Ovary (tissue), 3 donors: ENCODE measurements at regions not wholly inside any gene's neighbourhood (a gene's known extent, or its start where the extent isn't known, plus 50 kb on each side); places are given as distances from the start of the nearest gene placed in this dataset.

Source experiments
- EP300 ChIP-seq: sonication (generic); formaldehyde crosslinking; IDR thresholded peaks from one replicate; pipeline ENCODE4 v1.6.1; 2017; ENCODE audit warnings: antibody characterized with exemption
- POLR2A ChIP-seq: fragments of 450-650 bp; IDR thresholded peaks from one replicate; pipeline ENCODE4 v1.6.1; 2017; ENCODE audit warnings: antibody characterized with exemption, mild to moderate bottlenecking, moderate library complexity
- TF ChIP-seq, protein P1 (sequence below), 3 donors: fragments of 450-650 bp in 2 of 3; fragments of 200-600 bp in 1 of 3; IDR thresholded peaks; one replicate each; pipeline versions ENCODE4 v1.5.1 to v1.8.0; 2016 to 2022; ENCODE audit warnings: antibody characterized with exemption in 3 of 3, mild to moderate bottlenecking in 1 of 3
- donor health status: DM: no; HTN: no; CAD: no.

DNA sequence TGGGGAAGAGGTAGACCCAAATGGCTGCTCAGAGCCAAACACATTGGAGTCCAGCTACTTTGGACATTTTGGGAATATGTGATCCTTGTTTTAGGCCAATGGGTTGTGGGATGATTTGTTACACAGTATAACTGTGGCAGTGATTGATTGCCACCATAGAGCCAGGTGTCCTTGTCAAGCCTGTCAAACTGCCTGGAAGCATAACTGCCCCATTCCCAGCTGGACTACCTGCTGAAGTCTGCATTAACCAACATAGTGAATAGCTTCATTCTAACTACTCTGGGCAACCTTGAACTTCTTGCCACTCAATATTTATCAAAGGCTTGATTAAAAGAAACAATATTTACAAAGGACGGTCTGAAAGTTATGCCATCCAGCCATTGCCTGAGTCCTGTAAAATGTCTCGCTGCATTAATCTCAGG is 164.7 kb downstream of the LINC00237 start:
- TF ChIP-seq, protein P1, sequence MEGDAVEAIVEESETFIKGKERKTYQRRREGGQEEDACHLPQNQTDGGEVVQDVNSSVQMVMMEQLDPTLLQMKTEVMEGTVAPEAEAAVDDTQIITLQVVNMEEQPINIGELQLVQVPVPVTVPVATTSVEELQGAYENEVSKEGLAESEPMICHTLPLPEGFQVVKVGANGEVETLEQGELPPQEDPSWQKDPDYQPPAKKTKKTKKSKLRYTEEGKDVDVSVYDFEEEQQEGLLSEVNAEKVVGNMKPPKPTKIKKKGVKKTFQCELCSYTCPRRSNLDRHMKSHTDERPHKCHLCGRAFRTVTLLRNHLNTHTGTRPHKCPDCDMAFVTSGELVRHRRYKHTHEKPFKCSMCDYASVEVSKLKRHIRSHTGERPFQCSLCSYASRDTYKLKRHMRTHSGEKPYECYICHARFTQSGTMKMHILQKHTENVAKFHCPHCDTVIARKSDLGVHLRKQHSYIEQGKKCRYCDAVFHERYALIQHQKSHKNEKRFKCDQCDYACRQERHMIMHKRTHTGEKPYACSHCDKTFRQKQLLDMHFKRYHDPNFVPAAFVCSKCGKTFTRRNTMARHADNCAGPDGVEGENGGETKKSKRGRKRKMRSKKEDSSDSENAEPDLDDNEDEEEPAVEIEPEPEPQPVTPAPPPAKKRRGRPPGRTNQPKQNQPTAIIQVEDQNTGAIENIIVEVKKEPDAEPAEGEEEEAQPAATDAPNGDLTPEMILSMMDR (IDR thresholded peaks at IDR 0.05) = no peak
- TF ChIP-seq POLR2A = no peak
- no peak for TF ChIP-seq EP300
